SK-N-SH treated with all-trans-retinoic acid at 6 μM for 48 hours (cell line): ENCODE measurements at regions not wholly inside any gene's neighbourhood (a gene's known extent, or its start where the extent isn't known, plus 50 kb on each side); places are given as distances from the start of the nearest gene placed in this dataset.

Experiments used
- ATAC-seq: fragments of 200-7000 bp; cut with Tn5 transposase; 3 replicates; pipeline ENCODE4 v1.9.1; 2020; ENCODE audit warnings: mild to moderate bottlenecking, moderate library complexity
- ARNTL ChIP-seq: fragments of 450-650 bp; formaldehyde crosslinking; IDR thresholded peaks from 2 replicates; pipeline ENCODE4 v1.5.0; 2020; ENCODE audit warnings: low read depth, mild to moderate bottlenecking, moderate library complexity, borderline replicate concordance
- CSDC2 ChIP-seq: fragments of 250-450 bp; sonication (Bioruptor Pico); IDR thresholded peaks from 2 replicates; pipeline ENCODE4 v1.5.0; 2020; ENCODE audit warnings: mild to moderate bottlenecking, moderate library complexity
- ESRRG ChIP-seq: fragments of 250-450 bp; sonication (Bioruptor Pico); IDR thresholded peaks from 2 replicates; pipeline ENCODE4 v1.6.1; 2021; ENCODE audit warnings: mild to moderate bottlenecking
- GLIS3 ChIP-seq: fragments of 250-450 bp; sonication (Bioruptor Pico); IDR thresholded peaks from 2 replicates; pipeline ENCODE4 v1.5.0; 2020; ENCODE audit warnings: mild to moderate bottlenecking, moderate library complexity
- ISL1 ChIP-seq: fragments of 250-450 bp; sonication (Bioruptor Pico); IDR thresholded peaks from 2 replicates; pipeline ENCODE4 v2.1.2; 2022; ENCODE audit warnings: mild to moderate bottlenecking, moderate library complexity
- OSR1 ChIP-seq: fragments of 250-450 bp; sonication (Bioruptor Pico); IDR thresholded peaks from 2 replicates; pipeline ENCODE4 v1.8.0; 2022; ENCODE audit warnings: moderate library complexity, mild to moderate bottlenecking, inconsistent platforms
- RARB ChIP-seq: fragments of 250-450 bp; sonication (Bioruptor Pico); IDR thresholded peaks from 2 replicates; pipeline ENCODE4 v1.8.0; 2021; ENCODE audit warnings: mild to moderate bottlenecking, moderate library complexity
- SNAI2 ChIP-seq: fragments of 250-450 bp; sonication (Bioruptor Pico); IDR thresholded peaks from 2 replicates; pipeline ENCODE4 v1.5.0; 2020; ENCODE audit warnings: mild to moderate bottlenecking, moderate library complexity
- TCF4 ChIP-seq: fragments of 250-450 bp; sonication (Bioruptor Pico); IDR thresholded peaks from 2 replicates; pipeline ENCODE4 v1.8.0; 2021; ENCODE audit warnings: mild to moderate bottlenecking, moderate library complexity, borderline replicate concordance
- ZC3H10 ChIP-seq: fragments of 250-450 bp; sonication (Bioruptor Pico); IDR thresholded peaks from 2 replicates; pipeline ENCODE4 v1.5.1; 2021; ENCODE audit warnings: mild to moderate bottlenecking, moderate library complexity
- ZFP3 ChIP-seq: fragments of 250-450 bp; sonication (Bioruptor Pico); IDR thresholded peaks from 2 replicates; pipeline ENCODE4 v1.5.0; 2020; ENCODE audit warnings: mild to moderate bottlenecking, moderate library complexity
- ZFP30 ChIP-seq: fragments of 450-650 bp; formaldehyde crosslinking; IDR thresholded peaks from 2 replicates; pipeline ENCODE4 v1.5.0; 2022; ENCODE audit warnings: mild to moderate bottlenecking, moderate library complexity
- ZNF565 ChIP-seq: fragments of 450-650 bp; formaldehyde crosslinking; conservative IDR thresholded peaks from 2 replicates; pipeline ENCODE4 v1.5.0; 2020; ENCODE audit warnings: low read depth, mild to moderate bottlenecking, moderate library complexity
- ZNF70 ChIP-seq: fragments of 450-650 bp; formaldehyde crosslinking; IDR thresholded peaks from 2 replicates; pipeline ENCODE4 v1.5.0; 2020; ENCODE audit warnings: mild to moderate bottlenecking, moderate library complexity
- ZNF8 ChIP-seq: fragments of 450-650 bp; formaldehyde crosslinking; IDR thresholded peaks from 2 replicates; pipeline ENCODE4 v1.5.0; 2020; ENCODE audit warnings: mild to moderate bottlenecking, moderate library complexity
- TF ChIP-seq, protein P1 (sequence below): fragments of 250-450 bp; sonication (Bioruptor Pico); IDR thresholded peaks from 2 replicates; pipeline ENCODE4 v1.5.1; 2020; ENCODE audit warnings: low read depth, mild to moderate bottlenecking, moderate library complexity
- TF ChIP-seq, protein P2 (sequence below): fragments of 250-450 bp; sonication (Bioruptor Pico); IDR thresholded peaks from 2 replicates; pipeline ENCODE4 v1.8.0; 2020; ENCODE audit warnings: mild to moderate bottlenecking, moderate library complexity, borderline replicate concordance
- TF ChIP-seq, protein P3 (sequence below): fragments of 250-450 bp; sonication (Bioruptor Pico); IDR thresholded peaks from 2 replicates; pipeline ENCODE4 v1.8.0; 2021; ENCODE audit warnings: low read depth, mild to moderate bottlenecking, moderate library complexity, borderline replicate concordance
- TF ChIP-seq, protein P4 (sequence below): fragments of 250-450 bp; sonication (Bioruptor Pico); IDR thresholded peaks from 2 replicates; pipeline ENCODE4 v1.5.0; 2020; ENCODE audit warnings: mild to moderate bottlenecking, moderate library complexity

DNA sequence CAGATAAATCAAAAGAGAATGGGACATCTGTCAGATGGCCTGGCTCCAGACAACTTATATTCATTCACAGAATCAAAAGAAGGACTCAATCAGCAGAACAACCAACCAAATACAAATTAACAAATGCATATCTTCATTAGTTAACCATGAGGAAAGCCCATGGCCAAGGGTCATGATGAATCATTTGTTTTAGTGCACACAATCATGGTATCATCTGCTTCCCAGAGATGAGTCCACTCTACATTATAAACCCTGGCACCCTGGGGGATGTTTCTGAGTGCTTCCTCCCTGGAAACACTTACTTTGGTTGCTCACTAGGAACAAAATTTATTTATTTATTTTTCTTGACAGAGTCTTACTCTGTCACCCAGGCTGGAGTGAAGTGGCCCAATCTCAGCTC is 453.3 kb upstream of the HS3ST1 start:
- TF ChIP-seq ESRRG (CRISPR knock-in tag) (no peak), ZFP30 (no peak), ZNF70 (no peak), ISL1 (CRISPR knock-in tag) (no peak), SNAI2 (CRISPR knock-in tag) (no peak), ZFP3 (CRISPR knock-in tag) (no peak), RARB (CRISPR knock-in tag) (no peak), ZNF565 (CRISPR knock-in tag) (no peak), OSR1 (CRISPR knock-in tag) (no peak)
- TF ChIP-seq, protein P1, sequence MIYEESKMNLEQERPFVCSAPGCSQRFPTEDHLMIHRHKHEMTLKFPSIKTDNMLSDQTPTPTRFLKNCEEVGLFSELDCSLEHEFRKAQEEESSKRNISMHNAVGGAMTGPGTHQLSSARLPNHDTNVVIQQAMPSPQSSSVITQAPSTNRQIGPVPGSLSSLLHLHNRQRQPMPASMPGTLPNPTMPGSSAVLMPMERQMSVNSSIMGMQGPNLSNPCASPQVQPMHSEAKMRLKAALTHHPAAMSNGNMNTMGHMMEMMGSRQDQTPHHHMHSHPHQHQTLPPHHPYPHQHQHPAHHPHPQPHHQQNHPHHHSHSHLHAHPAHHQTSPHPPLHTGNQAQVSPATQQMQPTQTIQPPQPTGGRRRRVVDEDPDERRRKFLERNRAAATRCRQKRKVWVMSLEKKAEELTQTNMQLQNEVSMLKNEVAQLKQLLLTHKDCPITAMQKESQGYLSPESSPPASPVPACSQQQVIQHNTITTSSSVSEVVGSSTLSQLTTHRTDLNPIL (CRISPR knock-in tag) = no peak
- TF ChIP-seq, protein P2, sequence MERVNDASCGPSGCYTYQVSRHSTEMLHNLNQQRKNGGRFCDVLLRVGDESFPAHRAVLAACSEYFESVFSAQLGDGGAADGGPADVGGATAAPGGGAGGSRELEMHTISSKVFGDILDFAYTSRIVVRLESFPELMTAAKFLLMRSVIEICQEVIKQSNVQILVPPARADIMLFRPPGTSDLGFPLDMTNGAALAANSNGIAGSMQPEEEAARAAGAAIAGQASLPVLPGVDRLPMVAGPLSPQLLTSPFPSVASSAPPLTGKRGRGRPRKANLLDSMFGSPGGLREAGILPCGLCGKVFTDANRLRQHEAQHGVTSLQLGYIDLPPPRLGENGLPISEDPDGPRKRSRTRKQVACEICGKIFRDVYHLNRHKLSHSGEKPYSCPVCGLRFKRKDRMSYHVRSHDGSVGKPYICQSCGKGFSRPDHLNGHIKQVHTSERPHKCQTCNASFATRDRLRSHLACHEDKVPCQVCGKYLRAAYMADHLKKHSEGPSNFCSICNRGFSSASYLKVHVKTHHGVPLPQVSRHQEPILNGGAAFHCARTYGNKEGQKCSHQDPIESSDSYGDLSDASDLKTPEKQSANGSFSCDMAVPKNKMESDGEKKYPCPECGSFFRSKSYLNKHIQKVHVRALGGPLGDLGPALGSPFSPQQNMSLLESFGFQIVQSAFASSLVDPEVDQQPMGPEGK (CRISPR knock-in tag) = no peak
- TF ChIP-seq, protein P3, sequence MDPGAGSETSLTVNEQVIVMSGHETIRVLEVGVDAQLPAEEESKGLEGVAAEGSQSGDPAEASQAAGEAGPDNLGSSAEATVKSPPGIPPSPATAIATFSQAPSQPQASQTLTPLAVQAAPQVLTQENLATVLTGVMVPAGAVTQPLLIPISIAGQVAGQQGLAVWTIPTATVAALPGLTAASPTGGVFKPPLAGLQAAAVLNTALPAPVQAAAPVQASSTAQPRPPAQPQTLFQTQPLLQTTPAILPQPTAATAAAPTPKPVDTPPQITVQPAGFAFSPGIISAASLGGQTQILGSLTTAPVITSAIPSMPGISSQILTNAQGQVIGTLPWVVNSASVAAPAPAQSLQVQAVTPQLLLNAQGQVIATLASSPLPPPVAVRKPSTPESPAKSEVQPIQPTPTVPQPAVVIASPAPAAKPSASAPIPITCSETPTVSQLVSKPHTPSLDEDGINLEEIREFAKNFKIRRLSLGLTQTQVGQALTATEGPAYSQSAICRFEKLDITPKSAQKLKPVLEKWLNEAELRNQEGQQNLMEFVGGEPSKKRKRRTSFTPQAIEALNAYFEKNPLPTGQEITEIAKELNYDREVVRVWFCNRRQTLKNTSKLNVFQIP (CRISPR knock-in tag) = no peak
- TF ChIP-seq, all 23 proteins: peak for 0
- no peak for ATAC-seq

DNA sequence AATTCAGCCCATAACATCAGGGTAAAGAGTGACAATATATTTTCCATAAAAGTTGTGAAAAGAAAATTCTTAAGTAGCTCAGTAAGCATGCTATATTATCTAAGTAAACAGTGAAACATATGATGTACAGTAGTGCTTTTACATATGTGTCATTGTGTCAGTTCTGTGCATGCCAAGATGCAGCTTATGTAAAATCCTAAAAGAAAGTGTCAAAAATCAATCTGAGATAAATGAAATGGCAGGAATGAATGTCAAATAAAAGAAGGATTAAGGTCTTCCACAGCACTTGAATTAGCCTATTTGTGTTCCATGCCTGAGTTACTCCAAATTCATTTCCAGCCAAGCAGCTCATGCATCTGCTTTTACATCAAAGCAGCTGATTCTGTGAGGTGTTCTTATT is 452.7 kb upstream of the HS3ST1 start:
- ATAC-seq = no peak
- TF ChIP-seq ARNTL = no peak
- TF ChIP-seq ZNF8 (CRISPR knock-in tag) = no peak
- TF ChIP-seq GLIS3 (CRISPR knock-in tag) = no peak
- TF ChIP-seq ZC3H10 (CRISPR knock-in tag) = no peak
- TF ChIP-seq SNAI2 (CRISPR knock-in tag) = no peak
- TF ChIP-seq OSR1 (CRISPR knock-in tag) = no peak
- TF ChIP-seq, protein P1 (CRISPR knock-in tag) = no peak
- TF ChIP-seq ZFP30 = no peak
- TF ChIP-seq ESRRG (CRISPR knock-in tag) = no peak
- TF ChIP-seq TCF4 (CRISPR knock-in tag) = no peak
- TF ChIP-seq, protein P2 (CRISPR knock-in tag) = no peak
- TF ChIP-seq, protein P4, sequence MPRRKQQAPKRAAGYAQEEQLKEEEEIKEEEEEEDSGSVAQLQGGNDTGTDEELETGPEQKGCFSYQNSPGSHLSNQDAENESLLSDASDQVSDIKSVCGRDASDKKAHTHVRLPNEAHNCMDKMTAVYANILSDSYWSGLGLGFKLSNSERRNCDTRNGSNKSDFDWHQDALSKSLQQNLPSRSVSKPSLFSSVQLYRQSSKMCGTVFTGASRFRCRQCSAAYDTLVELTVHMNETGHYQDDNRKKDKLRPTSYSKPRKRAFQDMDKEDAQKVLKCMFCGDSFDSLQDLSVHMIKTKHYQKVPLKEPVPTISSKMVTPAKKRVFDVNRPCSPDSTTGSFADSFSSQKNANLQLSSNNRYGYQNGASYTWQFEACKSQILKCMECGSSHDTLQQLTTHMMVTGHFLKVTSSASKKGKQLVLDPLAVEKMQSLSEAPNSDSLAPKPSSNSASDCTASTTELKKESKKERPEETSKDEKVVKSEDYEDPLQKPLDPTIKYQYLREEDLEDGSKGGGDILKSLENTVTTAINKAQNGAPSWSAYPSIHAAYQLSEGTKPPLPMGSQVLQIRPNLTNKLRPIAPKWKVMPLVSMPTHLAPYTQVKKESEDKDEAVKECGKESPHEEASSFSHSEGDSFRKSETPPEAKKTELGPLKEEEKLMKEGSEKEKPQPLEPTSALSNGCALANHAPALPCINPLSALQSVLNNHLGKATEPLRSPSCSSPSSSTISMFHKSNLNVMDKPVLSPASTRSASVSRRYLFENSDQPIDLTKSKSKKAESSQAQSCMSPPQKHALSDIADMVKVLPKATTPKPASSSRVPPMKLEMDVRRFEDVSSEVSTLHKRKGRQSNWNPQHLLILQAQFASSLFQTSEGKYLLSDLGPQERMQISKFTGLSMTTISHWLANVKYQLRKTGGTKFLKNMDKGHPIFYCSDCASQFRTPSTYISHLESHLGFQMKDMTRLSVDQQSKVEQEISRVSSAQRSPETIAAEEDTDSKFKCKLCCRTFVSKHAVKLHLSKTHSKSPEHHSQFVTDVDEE = no peak
- TF ChIP-seq, protein P3 (CRISPR knock-in tag) = no peak
- TF ChIP-seq ZNF565 (CRISPR knock-in tag) = no peak
- TF ChIP-seq CSDC2 (CRISPR knock-in tag) = no peak
- no peak for TF ChIP-seq ISL1 (CRISPR knock-in tag)
- TF ChIP-seq RARB (CRISPR knock-in tag) = no peak
